Neural cell (in vitro differentiated cells): ENCODE measurements at regions not wholly inside any gene's neighbourhood (a gene's known extent, or its start where the extent isn't known, plus 50 kb on each side); places are given as distances from the start of the nearest gene placed in this dataset.

ENCODE experiments used
- CTCF ChIP-seq: fragments of 450-650 bp; IDR thresholded peaks from 2 replicates; pipeline ENCODE4 v1.5.1; 2014; ENCODE audit warnings: antibody characterized with exemption, mild to moderate bottlenecking, moderate library complexity; ENCODE audit not compliant: poor library complexity, severe bottlenecking
- EZH2 ChIP-seq: fragments of 200-600, 300-800 bp; shearing (Covaris generic), sonication (generic); IDR thresholded peaks from 2 replicates; pipeline ENCODE4 v1.6.1; 2014; ENCODE audit warnings: antibody characterized with exemption, low read length, borderline replicate concordance, mild to moderate bottlenecking; ENCODE audit not compliant: insufficient read depth, poor library complexity, severe bottlenecking
- RAD21 ChIP-seq: fragments of 450-650 bp; conservative IDR thresholded peaks from 2 replicates; pipeline ENCODE4 v1.6.1; 2014; ENCODE audit warnings: antibody characterized with exemption, mild to moderate bottlenecking, moderate library complexity

- no peak for TF ChIP-seq CTCF
- TF ChIP-seq EZH2, result no peak
- TF ChIP-seq RAD21, result no peak
These were observed 246.3 kb upstream of the RREB1 start for GRCh38 chr6:6861351-6861894.
